ENCODE measurements at regions not wholly inside any gene's neighbourhood (a gene's known extent, or its start where the extent isn't known, plus 50 kb on each side); places are given as distances from the start of the nearest gene placed in this dataset.

DNA sequence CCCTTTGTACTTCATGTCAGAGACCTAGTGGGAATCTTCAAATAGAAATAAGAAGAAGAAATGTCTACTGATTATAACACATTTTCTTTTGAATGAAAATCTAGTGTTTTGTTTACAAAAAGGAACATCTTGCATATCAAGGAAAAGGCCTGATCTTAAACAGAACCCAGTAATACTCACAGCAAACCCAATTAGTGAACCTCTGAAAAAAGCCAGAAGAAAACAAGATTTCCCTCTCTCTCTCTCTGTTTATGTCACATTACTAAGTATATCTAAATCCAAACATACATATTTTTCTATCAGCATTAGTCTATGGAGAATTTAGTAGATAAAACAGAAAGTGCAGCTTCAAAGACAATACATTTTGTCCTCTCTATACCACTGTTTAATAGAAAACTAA is 457.9 kb downstream of the NR2F1-AS1 start:
- DNase-seq (ENCODE audit: low spot score): no peak
- H3K27me3 Mint-ChIP-seq (ENCODE audit: low read depth): no peaks in the 10 kb centered on the region
- H3K27ac Mint-ChIP-seq (ENCODE audit: unreplicated experiment): no peak overlapping the region
- H3K4me1 Mint-ChIP-seq (ENCODE audit: low read depth): peaks cover 16% of the 10 kb centered on the region
- no peaks in the 10 kb centered on the region for H3K9me3 Mint-ChIP-seq (ENCODE audit: low read depth)
- no peaks in the 10 kb centered on the region for H3K36me3 Mint-ChIP-seq (ENCODE audit: low read depth)
- TF ChIP-seq, protein P1, sequence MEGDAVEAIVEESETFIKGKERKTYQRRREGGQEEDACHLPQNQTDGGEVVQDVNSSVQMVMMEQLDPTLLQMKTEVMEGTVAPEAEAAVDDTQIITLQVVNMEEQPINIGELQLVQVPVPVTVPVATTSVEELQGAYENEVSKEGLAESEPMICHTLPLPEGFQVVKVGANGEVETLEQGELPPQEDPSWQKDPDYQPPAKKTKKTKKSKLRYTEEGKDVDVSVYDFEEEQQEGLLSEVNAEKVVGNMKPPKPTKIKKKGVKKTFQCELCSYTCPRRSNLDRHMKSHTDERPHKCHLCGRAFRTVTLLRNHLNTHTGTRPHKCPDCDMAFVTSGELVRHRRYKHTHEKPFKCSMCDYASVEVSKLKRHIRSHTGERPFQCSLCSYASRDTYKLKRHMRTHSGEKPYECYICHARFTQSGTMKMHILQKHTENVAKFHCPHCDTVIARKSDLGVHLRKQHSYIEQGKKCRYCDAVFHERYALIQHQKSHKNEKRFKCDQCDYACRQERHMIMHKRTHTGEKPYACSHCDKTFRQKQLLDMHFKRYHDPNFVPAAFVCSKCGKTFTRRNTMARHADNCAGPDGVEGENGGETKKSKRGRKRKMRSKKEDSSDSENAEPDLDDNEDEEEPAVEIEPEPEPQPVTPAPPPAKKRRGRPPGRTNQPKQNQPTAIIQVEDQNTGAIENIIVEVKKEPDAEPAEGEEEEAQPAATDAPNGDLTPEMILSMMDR (IDR thresholded peaks at IDR 0.05): no peak
- no peak overlapping the region for H3K4me3 Mint-ChIP-seq (ENCODE audit: unreplicated experiment)

DNA sequence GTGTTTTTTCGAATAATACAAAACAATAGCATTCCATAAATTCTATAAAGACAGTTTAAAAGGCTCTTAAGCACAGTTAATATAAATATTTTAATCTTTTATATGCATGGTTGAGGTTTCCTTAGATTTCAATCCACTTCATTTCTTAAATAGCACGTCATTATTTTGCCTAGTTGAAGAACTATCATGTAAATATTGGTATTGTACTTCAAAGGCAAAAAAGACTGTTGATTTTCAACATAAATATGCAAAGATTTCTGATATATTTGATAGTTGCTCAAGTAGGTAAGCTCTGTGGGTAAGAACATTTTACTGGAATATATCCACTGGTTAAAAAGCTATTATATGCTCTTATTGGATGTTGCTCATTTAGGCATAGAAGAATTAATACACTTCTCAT is 458.6 kb downstream of the NR2F1-AS1 start:
- TF ChIP-seq, protein P1 (IDR thresholded peaks at IDR 0.05): no peak
- no peaks in the 10 kb centered on the region for H3K27me3 Mint-ChIP-seq (ENCODE audit: low read depth)
- peaks cover 22% of the 10 kb centered on the region for H3K4me1 Mint-ChIP-seq (ENCODE audit: low read depth)
- no peak overlapping the region for H3K4me3 Mint-ChIP-seq (ENCODE audit: unreplicated experiment)
- no peaks in the 10 kb centered on the region for H3K9me3 Mint-ChIP-seq (ENCODE audit: low read depth)
- no peak for DNase-seq (ENCODE audit: low spot score)
- no peak overlapping the region for H3K27ac Mint-ChIP-seq (ENCODE audit: unreplicated experiment)
- no peaks in the 10 kb centered on the region for H3K36me3 Mint-ChIP-seq (ENCODE audit: low read depth)

DNA sequence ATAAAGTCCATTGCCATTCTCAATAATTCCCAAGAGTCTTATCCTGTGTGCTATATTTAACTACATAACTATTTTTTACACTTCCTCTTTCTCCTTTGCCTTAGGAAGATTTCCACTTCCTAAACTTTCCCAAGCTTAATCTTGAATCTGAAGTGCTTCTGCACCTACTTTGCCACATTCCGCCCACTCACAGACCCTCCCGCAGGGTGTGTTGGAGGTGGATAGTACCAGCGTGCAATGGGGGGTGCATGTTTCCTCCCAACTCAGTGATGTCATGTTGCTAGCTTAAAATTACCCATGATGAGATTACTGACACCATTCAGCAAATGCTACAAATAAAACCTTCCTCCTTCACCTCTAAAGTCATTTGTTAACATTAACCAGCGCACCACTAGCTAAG is 460.2 kb downstream of the NR2F1-AS1 start:
- no peak for DNase-seq (ENCODE audit: low spot score)
- Mint-ChIP-seq H3K36me3 (ENCODE audit: low read depth) (no peaks in the 10 kb centered on the region), H3K9me3 (ENCODE audit: low read depth) (no peaks in the 10 kb centered on the region), H3K4me3 (ENCODE audit: unreplicated experiment) (no peak overlapping the region), H3K4me1 (ENCODE audit: low read depth) (peaks cover 12% of the 10 kb centered on the region), H3K27me3 (ENCODE audit: low read depth) (no peaks in the 10 kb centered on the region), H3K27ac (ENCODE audit: unreplicated experiment) (no peak overlapping the region)
- TF ChIP-seq, protein P1 (IDR thresholded peaks at IDR 0.05): no peak

DNA sequence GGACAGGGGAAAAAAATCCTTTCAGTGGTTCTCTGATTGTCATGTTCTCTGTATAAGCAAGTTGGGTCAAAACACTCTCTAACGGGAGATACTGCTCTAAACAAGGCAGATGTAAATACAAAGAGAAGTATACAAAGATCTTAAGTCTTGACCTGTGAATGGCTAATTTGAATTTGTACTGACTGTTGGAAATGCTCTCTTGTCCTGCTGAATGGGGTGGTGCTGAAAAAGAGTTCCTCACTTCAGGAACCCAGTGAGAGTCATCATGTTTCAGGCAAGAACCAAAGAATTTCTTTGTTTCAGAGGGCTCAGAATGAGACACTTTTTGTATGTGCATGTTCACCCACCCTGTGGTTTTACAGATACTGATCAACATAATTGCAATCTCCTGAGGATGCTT is 461.0 kb downstream of the NR2F1-AS1 start:
- TF ChIP-seq, protein P1 (IDR thresholded peaks at IDR 0.05): no peak
- no peak overlapping the region for H3K4me3 Mint-ChIP-seq (ENCODE audit: unreplicated experiment)
- no peak overlapping the region for H3K27ac Mint-ChIP-seq (ENCODE audit: unreplicated experiment)
- no peaks in the 10 kb centered on the region for H3K9me3 Mint-ChIP-seq (ENCODE audit: low read depth)
- H3K27me3 Mint-ChIP-seq (ENCODE audit: low read depth): no peaks in the 10 kb centered on the region
- H3K4me1 Mint-ChIP-seq (ENCODE audit: low read depth): peaks cover 12% of the 10 kb centered on the region
- no peaks in the 10 kb centered on the region for H3K36me3 Mint-ChIP-seq (ENCODE audit: low read depth)
- DNase-seq (ENCODE audit: low spot score): no peak

DNA sequence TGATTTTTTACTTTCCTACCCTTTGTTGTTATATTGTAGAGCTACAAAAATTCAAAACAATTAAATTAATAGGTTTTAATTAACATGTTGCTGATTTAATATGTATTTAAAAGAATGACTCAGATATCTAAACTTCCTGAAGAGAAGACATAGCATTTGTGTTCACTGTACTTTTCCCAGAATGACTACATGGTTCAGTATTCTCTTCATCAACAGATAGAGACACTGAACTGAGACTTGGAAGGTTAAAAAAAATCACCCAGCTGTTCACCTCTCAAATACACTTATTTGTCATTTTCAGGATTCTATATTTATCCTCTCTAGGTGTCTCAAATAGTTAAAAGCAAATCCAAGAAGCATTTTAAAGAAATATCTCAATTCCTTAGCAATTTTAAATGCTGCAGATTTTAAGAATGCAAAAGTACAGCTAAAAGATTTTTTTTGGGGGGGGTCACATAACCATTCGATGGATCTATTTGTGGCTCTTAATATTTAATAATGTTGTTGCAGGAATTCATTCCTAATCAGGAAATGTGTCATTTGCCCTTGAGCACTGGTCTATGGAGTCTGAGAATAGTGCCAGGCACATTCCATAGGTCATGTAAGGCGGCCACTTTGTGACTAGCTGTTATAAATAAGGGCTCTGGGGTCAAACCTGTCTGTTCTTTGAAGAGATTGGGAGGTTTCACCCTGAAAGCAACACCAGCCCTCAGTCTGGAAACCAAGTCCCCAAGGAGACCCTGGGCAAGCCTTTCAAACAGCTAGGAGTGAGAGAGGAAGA is 463.1 kb downstream of the NR2F1-AS1 start:
- DNase-seq (ENCODE audit: low spot score): no peak
- H3K9me3 Mint-ChIP-seq (ENCODE audit: low read depth): no peaks in the 10 kb centered on the region
- H3K27me3 Mint-ChIP-seq (ENCODE audit: low read depth): no peaks in the 10 kb centered on the region
- H3K27ac Mint-ChIP-seq (ENCODE audit: unreplicated experiment): no peak overlapping the region
- H3K4me1 Mint-ChIP-seq (ENCODE audit: low read depth): peaks cover 12% of the 10 kb centered on the region
- no peaks in the 10 kb centered on the region for H3K36me3 Mint-ChIP-seq (ENCODE audit: low read depth)
- TF ChIP-seq, protein P1 (IDR thresholded peaks at IDR 0.05): no peak
- H3K4me3 Mint-ChIP-seq (ENCODE audit: unreplicated experiment): no peak overlapping the region
